HEK293 (cell line): ENCODE measurements at regions not wholly inside any gene's neighbourhood (a gene's known extent, or its start where the extent isn't known, plus 50 kb on each side); places are given as distances from the start of the nearest gene placed in this dataset.

Source experiments
- CTCF ChIA-PET: fragments of 350-600 bp; formaldehyde crosslinking; extraction: SDS; loops from one replicate; lab custom pipeline; 2021; ENCODE audit warnings: antibody characterized with exemption; lab: Yijun Ruan, JAX
- POLR2A ChIA-PET: fragments of 300-600 bp; formaldehyde crosslinking; extraction: SDS; loops from one replicate; lab custom pipeline; 2020; ENCODE audit warnings: antibody characterized with exemption, inconsistent platforms; lab: Yijun Ruan, JAX
- H3K27ac ChIP-seq: fragments of 200-500 bp; sonication (Bioruptor generic); 2 replicates; pipeline ENCODE4 v1.5.1; 2014; ENCODE audit warnings: low read depth, low read length, control low read depth, inconsistent platforms; ENCODE audit errors: extremely low read depth
- H3K36me3 ChIP-seq, 2 experiments: fragments of 200-500 bp in 1 of 2; sonication (Bioruptor generic) in 1 of 2; 1 replicate in 1 of 2; 2 replicates in 1 of 2; pipeline ENCODE4 v1.5.1; 2014 to 2017; ENCODE audit warnings: inconsistent platforms in 2 of 2, low read length in 2 of 2; ENCODE audit not compliant: control insufficient read depth in 2 of 2, insufficient read depth in 1 of 2
- H3K4me1 ChIP-seq: fragments of 200-500 bp; sonication (Bioruptor generic); 2 replicates; pipeline ENCODE4 v1.5.1; 2014; ENCODE audit warnings: mild to moderate bottlenecking, low read length, inconsistent platforms; ENCODE audit not compliant: control insufficient read depth, insufficient read depth
- H3K4me3 ChIP-seq: 2 replicates; pipeline ENCODE4 v1.5.1; 2011; ENCODE audit warnings: low read depth, mild to moderate bottlenecking, control low read depth, low read length, moderate library complexity
- H3K9me3 ChIP-seq: fragments of 200-500 bp; sonication (Bioruptor generic); 2 replicates; pipeline ENCODE4 v1.5.1; 2014; ENCODE audit warnings: low read depth, low read length, inconsistent platforms; ENCODE audit not compliant: control insufficient read depth, insufficient read depth
- EGR2 ChIP-seq: fragments of 450-650 bp; formaldehyde crosslinking; IDR thresholded peaks from 2 replicates; pipeline ENCODE4 v1.5.1; 2016; ENCODE audit warnings: low read depth, missing biosample characterization, missing genetic modification characterization
- PRDM1 ChIP-seq: fragments of 450-650 bp; formaldehyde crosslinking; IDR thresholded peaks from 2 replicates; pipeline ENCODE4; 2016; ENCODE audit warnings: missing biosample characterization, missing genetic modification characterization
- WT1 ChIP-seq: fragments of 450-650 bp; formaldehyde crosslinking; IDR thresholded peaks from 2 replicates; pipeline ENCODE4 v1.5.1; 2016; ENCODE audit warnings: missing biosample characterization, missing genetic modification characterization
- ZIC2 ChIP-seq: fragments of 450-650 bp; formaldehyde crosslinking; IDR thresholded peaks from 2 replicates; pipeline ENCODE4 v1.5.1; 2016; ENCODE audit warnings: missing biosample characterization, missing genetic modification characterization
- ZNF174 ChIP-seq: fragments of 450-650 bp; formaldehyde crosslinking; IDR thresholded peaks from 2 replicates; pipeline ENCODE4 v1.5.0; 2017; ENCODE audit warnings: missing biosample characterization, mild to moderate bottlenecking, missing genetic modification characterization
- ZNF366 ChIP-seq: fragments of 450-650 bp; formaldehyde crosslinking; conservative IDR thresholded peaks from 2 replicates; pipeline ENCODE4 v1.5.1; 2016; ENCODE audit warnings: missing biosample characterization, missing genetic modification characterization
- ZNF398 ChIP-seq: fragments of 450-650 bp; formaldehyde crosslinking; IDR thresholded peaks from 2 replicates; pipeline ENCODE4 v1.5.1; 2017; ENCODE audit warnings: missing biosample characterization, missing genetic modification characterization
- ZNF654 ChIP-seq: fragments of 450-650 bp; formaldehyde crosslinking; IDR thresholded peaks from 2 replicates; pipeline ENCODE4 v1.5.1; 2016; ENCODE audit warnings: low read depth, missing biosample characterization, missing genetic modification characterization
- ZNF704 ChIP-seq: fragments of 450-650 bp; formaldehyde crosslinking; IDR thresholded peaks from 2 replicates; pipeline ENCODE4 v1.5.1; 2016; ENCODE audit warnings: missing biosample characterization, missing genetic modification characterization
- ZSCAN16 ChIP-seq: fragments of 450-650 bp; formaldehyde crosslinking; IDR thresholded peaks from 2 replicates; pipeline ENCODE4 v1.5.1; 2016; ENCODE audit warnings: missing biosample characterization, missing genetic modification characterization
- TF ChIP-seq, protein P1 (sequence below): fragments of 450-650 bp; formaldehyde crosslinking; IDR thresholded peaks from 2 replicates; pipeline ENCODE4 v1.5.1; 2016; ENCODE audit warnings: missing biosample characterization, missing genetic modification characterization
- TF ChIP-seq, protein P2 (sequence below): fragments of 450-650 bp; formaldehyde crosslinking; IDR thresholded peaks from 2 replicates; pipeline ENCODE4 v1.5.1; 2016; ENCODE audit warnings: missing biosample characterization, missing genetic modification characterization

DNA sequence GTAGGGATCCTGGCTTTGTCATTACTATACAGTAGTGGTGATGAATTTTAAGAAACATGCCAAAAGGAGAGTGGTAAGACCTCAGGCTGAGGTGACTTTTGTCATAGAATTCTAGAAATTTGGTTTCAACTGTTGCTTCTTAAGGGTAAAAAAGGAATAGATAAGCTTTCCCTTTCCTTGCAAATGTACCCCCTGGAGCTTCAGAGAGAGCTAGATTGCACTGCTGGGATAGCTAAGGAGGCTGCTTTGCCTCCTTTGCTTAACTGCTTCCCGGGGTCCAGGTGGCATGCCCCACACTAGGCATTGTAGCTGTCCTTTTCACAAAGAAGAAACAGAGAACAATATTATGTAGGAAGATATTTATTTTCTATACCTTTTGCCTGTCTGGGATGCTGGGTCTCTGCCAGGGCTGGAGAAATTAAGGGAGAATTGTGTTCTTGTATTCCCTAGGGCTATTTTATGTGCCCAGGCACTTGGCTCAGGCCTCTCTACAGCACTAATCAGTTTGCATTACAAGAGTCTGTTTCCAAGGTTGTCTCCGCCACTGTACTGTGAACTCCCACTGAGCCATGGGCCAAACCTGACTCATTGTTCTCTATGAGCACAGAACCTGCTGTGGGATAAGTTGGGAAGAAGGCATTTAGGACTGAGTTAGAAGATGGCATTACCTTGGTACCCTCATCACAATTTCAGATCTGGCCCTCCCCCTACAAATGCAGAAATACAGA is 460.0 kb downstream of the PDCD6IP start:
- no peaks in the 10 kb centered on the region for H3K9me3 ChIP-seq
- H3K4me3 ChIP-seq = no peak overlapping the region
- TF ChIP-seq WT1 (tag by site-specific recombination) = no peak
- TF ChIP-seq ZIC2 (tag by site-specific recombination) = peak; percentile 16; the same call in 1 of the 2 replicates
- TF ChIP-seq PRDM1 = no peak
- TF ChIP-seq ZNF174 (tag by site-specific recombination) = no peak
- TF ChIP-seq ZNF704 = no peak
- no peak for TF ChIP-seq ZSCAN16 (tag by site-specific recombination)
- TF ChIP-seq, all 188 proteins: peak for 1
- POLR2A ChIA-PET = no interaction called here
- H3K4me1 ChIP-seq = no peaks in the 10 kb centered on the region
- CTCF ChIA-PET = interaction anchor here (0.6 to 1.4 kb wide), 2 partner anchors 10 to 174 kb away, joined by 3 to 4 read pairs; no protein-coding TSS in a partner anchor
- no peaks in the 10 kb centered on the region for H3K36me3 ChIP-seq
- H3K27ac ChIP-seq = no peak overlapping the region

GRCh38 chr3:34260271-34261000 is 462.0 kb downstream of the PDCD6IP start:
- H3K36me3 ChIP-seq = no peaks in the 10 kb centered on the region
- H3K9me3 ChIP-seq = no peaks in the 10 kb centered on the region
- no peak overlapping the region for H3K27ac ChIP-seq
- TF ChIP-seq ZNF654 (peak; percentile 13; the same call in 1 of the 2 replicates), ZNF398 (tag by site-specific recombination) (no peak)
- TF ChIP-seq, protein P1, sequence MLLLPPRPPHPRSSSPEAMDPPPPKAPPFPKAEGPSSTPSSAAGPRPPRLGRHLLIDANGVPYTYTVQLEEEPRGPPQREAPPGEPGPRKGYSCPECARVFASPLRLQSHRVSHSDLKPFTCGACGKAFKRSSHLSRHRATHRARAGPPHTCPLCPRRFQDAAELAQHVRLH (tag by site-specific recombination) = no peak
- TF ChIP-seq, all 188 proteins: peak for 1
- Histone ChIP-seq H3K4me3 (no peak overlapping the region), H3K4me1 (no peaks in the 10 kb centered on the region)
- ChIA-PET POLR2A (no interaction called here), CTCF (interaction anchor here (0.5 to 2.7 kb wide), 22 partner anchors 8 to 1655 kb away, joined by 3 to 16 read pairs (median 4); no protein-coding TSS in a partner anchor)

- CTCF ChIA-PET = interaction anchor here (0.6 to 2.7 kb wide), 17 partner anchors 9 to 1282 kb away, joined by 3 to 16 read pairs (median 4); no protein-coding TSS in a partner anchor
- no peak overlapping the region for H3K27ac ChIP-seq
Observed at GRCh38 chr3:34261001-34261385, 462.6 kb downstream of the PDCD6IP start.

More at GRCh38 chr3:34261001-34261385, 462.6 kb downstream of the PDCD6IP start:
- peak; percentile 57; the same call in 1 of the 2 replicates for TF ChIP-seq ZNF366 (tag by site-specific recombination)
- TF ChIP-seq, protein P2, sequence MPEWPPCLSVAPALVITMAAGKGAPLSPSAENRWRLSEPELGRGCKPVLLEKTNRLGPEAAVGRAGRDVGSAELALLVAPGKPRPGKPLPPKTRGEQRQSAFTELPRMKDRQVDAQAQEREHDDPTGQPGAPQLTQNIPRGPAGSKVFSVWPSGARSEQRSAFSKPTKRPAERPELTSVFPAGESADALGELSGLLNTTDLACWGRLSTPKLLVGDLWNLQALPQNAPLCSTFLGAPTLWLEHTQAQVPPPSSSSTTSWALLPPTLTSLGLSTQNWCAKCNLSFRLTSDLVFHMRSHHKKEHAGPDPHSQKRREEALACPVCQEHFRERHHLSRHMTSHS (tag by site-specific recombination) = no peak
- TF ChIP-seq EGR2 (tag by site-specific recombination) = peak; percentile 43; the same call in 1 of the 2 replicates
- TF ChIP-seq, all 188 proteins: peak for 2
- no peaks in the 10 kb centered on the region for H3K9me3 ChIP-seq
- no peaks in the 10 kb centered on the region for H3K4me1 ChIP-seq
- POLR2A ChIA-PET = no interaction called here
- H3K4me3 ChIP-seq = no peak overlapping the region
- H3K36me3 ChIP-seq = no peaks in the 10 kb centered on the region
